HG03439 (cell line): ENCODE measurements at regions not wholly inside any gene's neighbourhood (a gene's known extent, or its start where the extent isn't known, plus 50 kb on each side); places are given as distances from the start of the nearest gene placed in this dataset.
"Not testable (repeated sequence)": the region's sequence is repeated elsewhere in the genome, so short reads cannot be mapped to it uniquely, and the experiment has no call there.

Source experiments
- ATAC-seq: cut with Tn5 transposase; IDR thresholded peaks from one replicate; pipeline ENCODE4 v1.9.1; 2021; ENCODE audit warnings: mild to moderate bottlenecking, moderate library complexity; ENCODE audit not compliant: unreplicated experiment

DNA sequence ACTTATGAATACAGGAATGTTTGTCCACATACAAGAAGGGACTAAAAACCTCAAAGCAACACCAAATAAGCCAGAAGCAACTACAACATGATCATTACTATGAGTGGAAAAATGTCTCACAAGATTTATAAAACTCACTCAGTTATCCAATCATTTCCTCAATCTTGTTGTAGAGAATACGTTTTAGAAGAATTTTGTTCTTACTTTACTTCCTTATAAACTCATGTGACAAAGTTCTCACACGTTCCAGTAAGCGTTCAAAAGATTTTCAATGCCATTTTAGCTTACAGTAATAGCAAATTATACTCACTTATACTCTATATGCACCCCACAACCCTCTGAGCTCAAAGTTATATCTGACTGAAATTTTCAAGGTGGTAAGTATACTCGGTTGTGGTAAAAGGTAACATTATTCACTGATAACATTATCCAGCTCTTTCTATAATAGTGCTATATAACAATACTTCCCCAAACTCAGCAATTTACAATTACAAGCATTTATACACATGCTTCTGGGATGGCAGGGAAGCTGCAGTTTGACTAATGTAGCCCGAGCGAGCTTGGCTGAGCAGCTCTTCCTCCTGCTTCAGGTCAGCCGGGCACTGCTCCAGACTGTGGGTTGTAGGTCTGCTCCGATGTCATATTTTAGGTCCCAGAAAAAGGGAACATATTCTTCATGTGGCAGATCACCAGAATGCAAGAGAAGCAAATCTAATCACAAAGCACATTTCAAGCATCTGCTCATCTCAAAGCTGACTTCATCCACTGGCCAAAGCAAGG lies 226.3 kb downstream of the RCHY1 start:
- no peak for ATAC-seq

GRCh38 chr4:75285837-75286236 lies 228.4 kb downstream of the RCHY1 start:
- ATAC-seq = no peak

DNA sequence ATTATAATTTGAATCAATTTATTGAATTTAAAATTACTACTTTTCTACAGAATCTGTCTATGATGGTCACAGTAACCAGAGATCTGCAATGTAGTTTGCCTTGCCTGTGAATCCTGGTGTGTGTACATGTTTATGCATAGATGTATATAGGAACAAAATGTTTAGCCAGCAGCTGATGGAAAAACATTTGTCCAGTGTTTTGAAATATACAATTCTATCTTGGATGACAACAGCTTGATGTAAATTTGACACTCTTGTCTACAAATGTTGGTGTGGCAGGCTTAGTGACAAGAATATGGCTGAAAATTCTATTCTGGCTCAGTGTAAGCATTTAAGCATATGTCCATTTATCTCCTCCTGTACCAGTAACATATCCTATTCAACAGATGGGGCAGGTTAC lies 229.4 kb downstream of the RCHY1 start:
- no peak for ATAC-seq

GRCh38 chr4:75280461-75280860 lies 233.7 kb downstream of the RCHY1 start:
- not testable (repeated sequence) for ATAC-seq

DNA sequence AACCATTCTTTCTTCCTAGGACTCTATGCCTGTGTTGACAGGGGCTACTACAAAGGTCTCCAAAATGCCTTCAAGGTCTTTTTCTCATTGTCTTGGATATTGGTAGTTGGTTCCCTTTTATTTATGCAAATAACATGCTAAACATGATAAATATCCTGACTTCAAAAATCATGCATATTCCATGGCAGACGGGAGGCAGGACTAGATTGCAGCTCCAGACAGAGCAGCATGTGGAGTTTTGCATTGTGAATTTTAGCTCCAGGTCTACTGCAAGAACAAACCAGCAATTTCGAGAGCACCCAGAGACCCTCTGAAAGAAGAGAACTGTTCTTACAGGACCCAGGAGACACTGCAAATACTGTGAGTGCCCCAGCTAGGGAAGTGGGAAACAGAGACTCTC lies 254.9 kb downstream of the RCHY1 start:
- ATAC-seq = no peak

DNA sequence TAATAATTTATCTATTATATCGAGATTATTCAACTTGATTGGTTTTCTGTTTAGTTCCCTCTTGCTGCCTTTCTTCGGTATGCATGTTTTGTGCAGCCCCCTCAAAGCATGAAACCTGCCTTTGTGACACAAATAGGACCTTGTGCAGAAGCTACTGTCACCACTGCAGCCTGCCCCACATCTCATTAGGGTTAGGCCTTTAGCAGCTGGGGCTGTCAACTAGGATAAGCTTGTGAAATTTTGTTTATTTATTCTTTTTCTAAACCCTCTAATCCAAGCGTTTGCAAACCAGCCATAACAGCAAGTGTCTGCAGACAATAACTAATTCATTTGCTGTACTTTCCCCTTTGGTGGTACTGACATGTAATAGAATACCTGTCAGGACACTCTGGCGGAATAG lies 258.9 kb downstream of the RCHY1 start:
- ATAC-seq = no peak

GRCh38 chr4:75254745-75255144 lies 259.5 kb downstream of the RCHY1 start:
- no peak for ATAC-seq

DNA sequence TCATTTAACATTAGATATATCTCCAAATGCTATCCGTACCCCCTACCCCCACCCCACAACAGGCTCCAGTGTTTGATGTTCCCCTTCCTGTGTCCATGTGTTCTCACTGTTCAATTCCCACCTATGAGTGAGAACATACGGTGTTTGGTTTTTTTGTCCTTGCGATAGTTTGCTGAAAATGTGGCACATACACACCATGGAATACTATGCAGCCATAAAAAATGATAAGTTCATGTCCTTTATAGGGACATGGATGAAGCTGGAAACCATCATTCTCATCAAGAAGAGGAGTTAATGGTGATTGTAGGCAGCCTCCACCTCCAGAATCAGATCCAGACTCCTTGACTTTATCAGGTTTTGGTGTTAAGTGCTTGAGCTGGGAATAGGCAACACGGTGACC lies 261.1 kb downstream of the RCHY1 start:
- not testable (repeated sequence) for ATAC-seq

DNA sequence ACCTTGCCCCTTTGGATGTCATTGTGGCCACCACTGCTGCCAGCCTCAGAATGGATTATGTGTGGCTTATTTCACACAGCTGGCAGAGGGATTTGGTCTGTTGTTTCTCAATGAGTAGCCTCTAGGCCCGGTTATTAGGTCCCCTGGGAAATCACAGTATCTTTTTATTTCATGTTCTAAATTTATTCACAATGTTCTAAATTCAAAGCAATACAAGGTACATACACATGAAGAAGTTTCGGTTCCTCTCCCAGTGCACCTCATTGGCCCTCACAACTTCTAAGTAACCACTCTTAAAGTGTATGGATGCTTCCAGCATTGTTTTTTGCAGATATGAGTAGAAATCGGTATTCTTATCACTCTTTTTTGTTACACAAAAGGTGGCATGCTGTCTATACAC lies 262.7 kb downstream of the RCHY1 start:
- ATAC-seq = peak; percentile 74

DNA sequence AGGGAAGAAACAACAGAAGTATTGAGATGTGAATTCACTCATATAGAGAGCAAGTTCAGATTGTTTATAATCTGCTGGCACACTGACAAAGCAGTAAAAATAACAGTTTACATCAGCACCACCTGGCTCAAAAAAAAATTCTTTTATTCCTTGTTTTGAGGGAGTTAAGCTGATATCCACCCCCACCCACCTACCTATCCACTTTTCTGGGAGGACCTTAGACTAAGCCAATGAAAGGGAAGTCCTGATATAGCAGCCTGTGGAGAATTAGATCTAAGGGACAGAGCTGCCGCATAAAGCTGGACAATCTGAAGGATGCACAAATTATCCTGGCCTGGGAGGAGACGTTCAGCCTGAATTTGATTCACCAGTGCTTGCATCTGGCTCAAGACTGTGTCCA lies 264.5 kb downstream of the RCHY1 start:
- ATAC-seq = no peak

GRCh38 chr4:75248770-75249407 lies 265.3 kb downstream of the RCHY1 start:
- no peak for ATAC-seq

DNA sequence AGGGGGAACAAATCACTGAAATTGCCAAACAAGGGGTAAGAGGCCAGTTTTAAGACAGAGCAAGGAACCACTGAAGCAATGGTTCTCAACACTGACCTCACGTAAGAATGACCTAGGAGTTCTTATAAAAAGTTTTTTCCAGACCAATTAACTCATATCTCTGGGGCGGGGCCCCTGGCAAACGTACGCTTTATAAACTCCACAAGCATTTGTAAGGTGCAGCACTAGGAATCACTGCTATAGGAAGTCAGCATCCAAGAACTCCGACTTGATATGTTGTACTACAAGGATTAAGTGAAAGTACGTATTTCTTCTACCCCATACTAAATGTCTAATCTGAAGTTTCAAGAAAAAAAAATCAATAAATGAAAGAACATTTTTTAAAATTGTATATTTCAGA lies 269.9 kb downstream of the RCHY1 start:
- no peak for ATAC-seq

GRCh38 chr4:75243570-75243969 lies 270.6 kb downstream of the RCHY1 start:
- ATAC-seq = no peak

GRCh38 chr4:75235359-75235951 lies 278.7 kb downstream of the RCHY1 start:
- peak; percentile 96 for ATAC-seq

- ATAC-seq = no peak
These were observed 281.7 kb downstream of the RCHY1 start for GRCh38 chr4:75232546-75232945.

- peak; percentile 69 for ATAC-seq
These were observed 284.2 kb downstream of the RCHY1 start for GRCh38 chr4:75229806-75230570.

DNA sequence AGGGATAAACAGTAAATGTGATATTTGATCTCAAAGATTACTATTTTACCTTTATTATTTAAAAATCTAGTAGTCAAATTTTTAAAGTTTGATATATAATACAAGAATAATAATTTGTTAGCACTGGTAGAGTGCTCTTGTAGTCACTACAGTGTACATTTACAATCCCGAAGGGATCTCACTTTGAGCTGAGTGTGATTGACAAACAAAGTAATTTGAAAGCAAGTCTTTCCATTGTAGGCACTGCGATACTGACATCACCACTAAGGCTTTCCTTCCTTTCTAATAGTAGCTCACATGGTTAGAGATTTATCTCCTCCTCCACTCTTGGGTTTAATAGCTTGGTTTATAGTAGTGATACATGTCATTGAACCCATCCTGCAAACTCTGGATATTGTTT lies 280.6 kb downstream of the PARM1 start:
- no peak for ATAC-seq

GRCh38 chr4:75211422-75211821 lies 278.5 kb downstream of the PARM1 start:
- ATAC-seq = no peak

DNA sequence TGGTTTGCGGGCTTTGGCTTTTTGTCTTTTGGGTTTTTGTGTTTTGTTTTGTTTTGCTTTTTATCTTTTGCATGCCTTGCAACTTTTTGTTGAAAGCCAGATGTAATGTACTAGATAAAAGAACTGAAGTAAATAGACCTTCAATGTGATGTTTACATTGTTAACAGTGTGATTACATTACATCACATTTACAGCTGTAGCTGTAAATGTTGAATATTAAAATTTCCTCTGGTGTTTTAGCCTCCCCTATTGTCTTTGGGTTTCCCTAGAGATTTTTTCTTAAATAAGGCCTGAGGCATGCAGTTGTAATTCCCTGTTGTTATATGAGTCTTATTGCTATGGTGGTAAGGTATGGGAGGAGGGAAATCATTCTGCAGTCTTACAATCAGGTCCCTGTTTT lies 275.0 kb downstream of the PARM1 start:
- no peak for ATAC-seq

DNA sequence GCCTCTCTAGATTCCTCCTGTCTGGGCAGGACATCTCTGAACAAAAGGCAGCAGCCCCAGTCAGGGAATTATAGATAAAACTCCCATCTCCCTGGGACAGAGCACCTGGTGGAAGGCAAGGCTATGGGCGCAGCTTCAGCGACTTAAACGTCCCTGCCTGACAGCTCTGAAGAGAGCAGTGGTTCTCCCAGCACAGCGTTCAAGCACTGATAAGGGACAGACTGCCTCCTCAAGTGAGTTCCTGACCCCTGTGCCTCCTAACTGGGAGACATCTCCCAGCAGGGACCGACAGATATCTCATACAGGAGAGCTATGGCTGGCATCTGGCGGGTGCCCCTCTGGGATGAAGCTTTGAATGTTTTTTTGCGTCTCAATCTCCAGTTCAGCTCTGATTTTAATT lies 262.2 kb downstream of the PARM1 start:
- no peak for ATAC-seq

DNA sequence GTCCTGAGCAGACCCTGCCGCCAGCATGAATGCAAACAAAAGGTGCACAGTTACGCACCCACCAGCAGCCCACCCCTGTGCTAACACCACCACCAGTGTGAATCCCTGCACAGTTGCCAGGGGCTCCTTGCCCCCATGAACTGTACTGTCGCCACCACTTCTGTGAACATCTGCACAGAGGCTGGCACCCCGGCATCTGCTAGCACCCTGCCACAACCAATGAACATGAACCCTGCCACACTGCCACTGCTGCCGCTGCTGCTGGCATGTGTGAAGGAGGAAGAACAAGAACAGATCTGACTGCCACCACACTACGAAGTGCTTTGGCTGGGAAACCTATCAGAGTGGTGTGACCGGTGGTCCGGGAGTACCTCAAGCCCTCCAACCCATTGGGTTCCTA lies 261.3 kb downstream of the PARM1 start:
- ATAC-seq = no peak
